NT2/D1 (cell line): ENCODE measurements at regions not wholly inside any gene's neighbourhood (a gene's known extent, or its start where the extent isn't known, plus 50 kb on each side); places are given as distances from the start of the nearest gene placed in this dataset.
"Not testable (repeated sequence)": the region's sequence is repeated elsewhere in the genome, so short reads cannot be mapped to it uniquely, and the experiment has no call there.

Experiments used
- YY1 ChIP-seq: IDR thresholded peaks from 2 replicates; pipeline ENCODE4 v1.6.1; 2011; ENCODE audit not compliant: insufficient read length, insufficient read depth
- ZNF274 ChIP-seq: IDR thresholded peaks from 2 replicates; pipeline ENCODE4 v1.6.1; 2011; ENCODE audit warnings: mild to moderate bottlenecking, low read depth, low read length

- not testable (repeated sequence) for TF ChIP-seq ZNF274, YY1
Measured at GRCh38 chr2:211219548-211219947, 663.1 kb downstream of the CPS1 start.
